ENCODE measurements at regions not wholly inside any gene's neighbourhood (a gene's known extent, or its start where the extent isn't known, plus 50 kb on each side); places are given as distances from the start of the nearest gene placed in this dataset.

DNA sequence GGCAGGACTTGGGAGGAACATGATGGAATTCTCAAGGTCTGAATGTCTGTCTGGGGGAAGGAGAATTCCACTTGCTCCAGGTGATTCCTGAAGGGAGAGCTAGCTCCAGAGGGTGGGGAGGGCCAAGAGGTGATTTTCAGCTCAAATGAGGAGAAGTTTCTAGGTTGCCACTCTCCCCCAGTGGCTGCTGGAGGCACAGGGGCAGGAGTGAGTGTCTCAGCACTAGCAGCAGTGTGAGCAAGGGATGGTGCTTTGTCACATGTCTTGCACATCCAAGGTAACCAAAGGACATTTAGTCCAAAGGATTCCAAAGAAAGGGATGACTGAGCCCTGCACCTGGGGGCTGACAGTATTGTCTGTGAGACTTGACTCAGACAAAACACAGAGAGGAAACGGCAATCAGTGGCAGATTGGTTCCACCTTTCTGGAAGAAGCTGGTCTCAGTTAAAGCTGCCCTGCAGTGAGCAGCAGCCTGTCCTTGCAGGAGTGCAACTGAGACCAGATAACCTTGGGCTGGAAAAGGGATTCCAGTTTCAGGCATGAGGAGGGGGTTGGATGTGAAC, 51.2 kb upstream of the PCBD1 start:
- DNase-seq, result no peak

DNA sequence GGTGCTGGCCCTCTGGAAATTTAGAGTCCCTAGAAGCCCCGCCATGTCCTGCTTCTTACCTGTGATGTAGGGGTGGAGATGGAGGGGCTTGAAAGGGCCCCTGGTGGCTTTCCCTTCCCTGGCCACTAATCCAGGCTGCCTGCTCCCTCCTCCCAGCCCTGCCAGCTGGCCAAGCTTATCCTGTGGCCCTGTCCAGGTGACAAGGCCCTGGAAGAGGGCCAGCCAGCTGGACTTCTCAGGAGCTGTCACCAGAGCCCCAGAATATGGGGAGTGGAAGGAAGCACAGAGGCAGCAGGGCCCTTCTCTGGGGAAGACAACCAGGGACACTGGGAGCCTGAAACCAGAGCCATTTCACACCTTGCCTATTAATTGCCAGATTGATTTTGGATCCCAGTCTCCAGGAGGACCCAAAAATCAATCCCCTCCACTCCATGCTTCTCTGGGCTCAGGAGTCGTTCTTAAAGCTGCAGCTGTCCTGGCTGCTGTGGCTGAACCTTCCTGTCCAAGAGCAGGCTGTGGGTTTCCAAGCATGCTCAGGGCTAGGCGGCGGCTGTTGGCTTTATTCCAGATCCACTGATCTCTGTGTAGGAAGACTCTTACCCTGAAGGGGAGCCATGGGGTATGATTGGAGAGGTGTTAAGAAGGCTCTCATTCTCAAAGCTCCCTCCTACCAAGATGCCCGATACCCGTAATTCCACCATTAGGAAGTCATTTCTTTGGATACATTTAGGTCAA, 52.6 kb upstream of the PCBD1 start:
- no peak for DNase-seq

DNA sequence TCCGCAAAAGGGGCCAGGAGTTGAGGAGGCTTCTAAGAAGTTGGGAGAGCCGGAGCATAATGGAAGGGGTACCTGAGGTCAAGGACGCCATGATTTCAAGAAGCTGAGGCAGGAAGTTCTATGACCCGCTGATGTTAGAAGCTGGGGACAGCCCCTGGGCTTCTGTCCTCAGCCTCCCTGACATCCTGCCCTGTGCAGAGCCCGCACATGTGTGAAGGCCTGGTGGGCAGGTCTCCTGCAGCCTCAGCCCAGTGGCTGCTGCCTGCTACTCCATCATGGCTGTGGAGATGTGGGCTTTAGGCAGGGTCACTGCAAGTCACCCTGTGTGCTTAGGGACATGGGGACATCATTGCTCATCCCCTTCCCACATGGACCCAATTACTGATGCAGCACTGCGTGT, 53.8 kb upstream of the PCBD1 start:
- no peak for DNase-seq

DNA sequence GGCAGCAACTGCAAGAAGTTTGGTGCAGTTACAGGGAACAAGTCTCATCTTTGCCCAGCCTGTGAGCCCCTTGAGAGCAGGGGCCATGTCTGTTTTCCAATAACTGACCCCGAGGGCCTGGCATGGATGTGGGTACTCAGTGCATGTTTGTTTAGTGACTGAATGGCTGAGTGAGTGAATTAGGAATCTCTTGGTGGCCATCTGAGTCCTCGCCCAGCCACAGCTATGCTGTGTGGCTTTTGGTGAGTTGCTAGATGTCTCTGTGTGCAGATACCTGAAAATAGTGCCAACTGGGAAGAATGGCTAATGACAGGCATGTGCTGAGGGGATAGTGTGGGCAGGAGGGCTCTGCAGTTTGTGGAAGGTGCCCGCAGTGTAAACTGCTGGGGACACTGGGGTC, 54.4 kb upstream of the PCBD1 start:
- DNase-seq, result no peak

- DNase-seq, result no peak
Observed at GRCh38 chr10:70943249-70943648, 54.9 kb upstream of the PCBD1 start.

DNA sequence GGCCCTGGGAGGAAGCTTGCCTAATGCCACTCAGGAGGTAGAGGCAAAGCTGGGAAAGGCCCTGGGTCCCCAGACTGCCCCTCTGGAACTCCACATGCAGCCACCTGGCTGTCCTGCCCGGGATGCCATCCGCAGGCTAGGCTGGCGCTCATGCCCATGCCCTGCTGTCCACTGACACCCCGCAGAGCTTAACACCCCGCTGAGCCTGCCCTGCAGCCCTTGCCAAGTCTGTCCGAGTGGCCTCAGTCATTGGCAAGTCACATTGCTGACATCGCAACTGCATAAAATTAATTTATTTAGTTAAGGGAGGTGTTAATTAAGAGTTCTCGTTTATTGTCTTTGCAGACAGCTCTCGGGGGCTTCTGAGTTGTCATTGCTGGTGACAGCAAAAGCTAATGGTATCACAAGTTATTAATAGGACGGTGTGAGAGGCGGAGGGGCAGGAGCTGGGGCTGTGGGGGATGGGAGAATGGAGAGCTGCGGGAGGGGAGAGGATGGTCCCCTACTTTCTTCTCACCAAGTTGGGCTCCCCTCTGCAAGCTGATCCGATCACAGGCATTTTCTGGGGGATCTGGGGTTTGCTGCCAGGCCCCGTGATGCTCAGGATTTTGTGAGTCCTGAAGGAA, 55.6 kb upstream of the PCBD1 start:
- no peak for DNase-seq

DNA sequence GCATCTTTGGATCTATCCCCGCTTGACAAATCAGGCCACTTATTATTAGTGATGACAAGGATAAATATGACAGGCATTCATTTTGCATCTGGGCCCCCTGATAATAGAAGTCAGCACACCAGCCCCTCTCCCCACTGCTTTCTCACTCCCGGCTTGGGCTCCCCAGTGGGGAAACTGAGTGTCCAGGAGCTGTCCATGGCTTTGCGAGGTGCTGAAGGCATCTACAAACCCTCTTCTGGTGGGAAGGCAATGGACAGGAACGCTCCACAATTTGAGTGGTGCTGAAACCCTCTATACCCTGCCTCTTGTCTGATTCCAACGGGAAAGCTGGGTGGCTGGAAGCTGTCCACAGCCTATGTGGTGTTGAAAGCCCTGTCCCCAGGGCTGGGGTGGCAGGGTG, 61.7 kb upstream of the PCBD1 start:
- DNase-seq, result no peak

DNA sequence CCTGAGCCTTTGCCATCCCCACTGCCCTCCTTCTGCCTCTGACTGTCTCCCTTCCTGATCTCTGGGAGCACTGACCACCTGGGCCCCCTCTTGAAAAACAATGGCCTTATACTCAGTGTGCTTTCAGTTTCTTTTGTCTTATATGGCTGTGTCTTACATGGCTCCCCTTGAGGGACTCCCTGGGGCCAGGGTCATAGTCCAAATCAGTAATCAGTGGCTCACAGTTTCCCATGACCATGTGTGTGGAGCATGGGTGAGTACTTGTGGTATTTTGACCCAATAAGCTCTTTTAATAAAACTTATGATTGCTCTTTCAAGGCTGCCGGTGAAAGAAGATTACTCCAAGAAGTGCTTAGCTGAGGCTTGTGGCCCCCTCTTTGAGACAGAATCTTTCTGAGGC, 62.4 kb upstream of the PCBD1 start:
- no peak for DNase-seq

GRCh38 chr10:70952401-70952800, 64.0 kb upstream of the PCBD1 start:
- no peak for DNase-seq

GRCh38 chr10:70952921-70953320, 64.6 kb upstream of the PCBD1 start:
- no peak for DNase-seq

- DNase-seq, result no peak
Observed at GRCh38 chr10:70954381-70955176, 66.2 kb upstream of the PCBD1 start.

GRCh38 chr10:70956029-70956759, 67.8 kb upstream of the PCBD1 start:
- DNase-seq, result no peak

GRCh38 chr10:70958396-70958795, 70.0 kb upstream of the PCBD1 start:
- no peak for DNase-seq

DNA sequence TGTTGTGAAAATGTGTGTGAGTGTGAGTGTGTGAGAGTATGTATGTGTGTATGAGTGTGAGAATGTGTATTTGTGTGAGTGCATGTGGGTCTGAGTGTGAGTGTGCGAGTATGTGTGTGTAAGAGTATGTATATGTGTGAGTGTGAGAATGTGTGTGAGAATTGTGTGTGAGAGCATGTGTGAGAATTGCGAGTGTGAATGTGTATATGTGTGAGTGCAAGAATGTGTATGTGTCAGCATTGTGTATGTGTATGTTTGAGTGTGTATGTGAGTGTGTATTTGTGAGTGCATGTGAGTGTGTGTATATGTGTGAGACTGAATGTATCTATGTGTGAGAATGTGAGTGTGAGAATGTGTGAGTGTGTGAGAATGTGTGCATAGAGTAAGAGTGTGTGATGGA, 72.0 kb upstream of the PCBD1 start:
- DNase-seq, result no peak

DNA sequence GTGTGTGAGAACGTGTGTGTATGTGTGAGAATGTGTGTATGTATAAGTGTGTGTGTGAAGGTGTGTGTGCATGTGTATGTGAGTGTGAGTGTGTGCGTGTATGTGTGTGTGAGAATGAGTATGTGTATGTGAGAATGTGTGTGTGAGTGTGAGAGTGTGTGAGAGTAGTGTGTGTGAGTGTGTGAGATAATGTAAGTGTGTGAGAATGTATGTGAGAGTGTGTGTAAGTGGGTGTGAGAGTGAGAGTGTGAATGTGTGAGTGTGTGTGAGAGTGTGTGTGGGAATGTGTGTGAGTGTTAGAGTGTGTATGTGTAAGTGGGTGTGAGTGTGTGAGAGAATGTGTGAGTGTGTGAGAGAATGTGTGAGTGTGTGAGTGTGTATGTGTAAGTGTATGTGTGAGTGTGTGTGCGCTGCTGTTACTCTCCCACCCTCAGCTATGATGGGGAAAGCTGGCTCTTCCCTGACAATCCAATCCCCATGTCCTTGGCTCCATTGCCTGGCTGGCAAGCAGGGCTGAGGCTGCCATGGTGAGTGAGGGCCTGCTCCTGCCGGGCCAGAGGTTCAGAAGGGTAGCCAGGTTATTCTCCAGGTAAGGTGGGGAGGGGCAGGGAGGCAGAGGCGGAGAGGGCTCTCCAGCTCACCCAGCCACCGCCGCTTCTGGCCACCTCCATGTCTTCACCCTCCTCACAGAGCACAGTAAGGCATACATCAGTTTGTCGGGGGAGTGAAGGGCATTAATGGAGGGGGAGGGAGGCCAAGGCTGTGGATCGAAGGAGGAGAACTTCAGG, 72.6 kb upstream of the PCBD1 start:
- DNase-seq, result no peak

DNA sequence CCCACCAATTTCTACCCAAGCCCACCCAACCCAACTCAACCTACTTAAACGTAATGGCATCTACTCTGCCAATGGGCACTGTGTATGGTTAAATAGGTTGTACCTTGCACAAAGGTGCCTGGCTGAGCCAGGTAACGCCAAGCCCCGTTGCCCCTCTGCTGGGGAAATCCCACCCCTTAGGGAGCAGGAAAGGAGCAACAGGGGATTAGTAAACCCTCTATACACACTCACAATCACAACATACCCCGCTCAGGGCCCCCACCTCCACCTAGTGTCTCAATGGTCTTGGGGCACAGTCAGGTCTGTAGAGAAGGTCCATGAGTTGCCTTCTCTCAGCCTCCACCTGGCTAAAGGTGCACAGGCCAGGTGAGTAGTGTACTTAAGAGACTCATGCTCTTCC, 74.3 kb upstream of the PCBD1 start:
- DNase-seq, result no peak

- no peak for DNase-seq
Observed at GRCh38 chr10:70963271-70963670, 74.9 kb upstream of the PCBD1 start.

GRCh38 chr10:70964245-70964644, 75.9 kb upstream of the PCBD1 start:
- no peak for DNase-seq

GRCh38 chr10:70964881-70965280, 76.5 kb upstream of the PCBD1 start:
- no peak for DNase-seq

GRCh38 chr10:70965566-70965965, 77.2 kb upstream of the PCBD1 start:
- DNase-seq, result no peak

- no peak for DNase-seq
Observed at GRCh38 chr10:70966646-70967553, 78.5 kb upstream of the PCBD1 start.
